ENCODE measurements at regions not wholly inside any gene's neighbourhood (a gene's known extent, or its start where the extent isn't known, plus 50 kb on each side); places are given as distances from the start of the nearest gene placed in this dataset.
"Not testable (repeated sequence)": the region's sequence is repeated elsewhere in the genome, so short reads cannot be mapped to it uniquely, and the experiment has no call there.

GRCh38 chr1:220420726-220421125, 107.2 kb upstream of the MARK1 start:
- no peak for DNase-seq (ENCODE audit: low read depth in 3 of 3, low spot score in 2 of 3)

- not testable (repeated sequence) for DNase-seq (ENCODE audit: low read depth in 3 of 3, low spot score in 2 of 3)
These were observed 115.6 kb upstream of the MARK1 start for GRCh38 chr1:220412382-220412781.

GRCh38 chr1:220410611-220411010, 117.3 kb upstream of the MARK1 start:
- no peak for DNase-seq (ENCODE audit: low read depth in 3 of 3, low spot score in 2 of 3)

- no peak for DNase-seq (ENCODE audit: low read depth in 3 of 3, low spot score in 2 of 3)
These were observed 118.0 kb upstream of the MARK1 start for GRCh38 chr1:220409771-220410595.

GRCh38 chr1:220407191-220407590, 120.7 kb upstream of the MARK1 start:
- no peak for DNase-seq (ENCODE audit: low read depth in 3 of 3, low spot score in 2 of 3)

- no peak for DNase-seq (ENCODE audit: low read depth in 3 of 3, low spot score in 2 of 3)
These were observed 126.0 kb upstream of the RAB3GAP2 start for GRCh38 chr1:220398238-220398637.

GRCh38 chr1:220391491-220391890, 119.2 kb upstream of the RAB3GAP2 start:
- DNase-seq (ENCODE audit: low read depth in 3 of 3, low spot score in 2 of 3) = no peak

GRCh38 chr1:220389634-220390033, 117.4 kb upstream of the RAB3GAP2 start:
- no peak for DNase-seq (ENCODE audit: low read depth in 3 of 3, low spot score in 2 of 3)

- no peak for DNase-seq (ENCODE audit: low read depth in 3 of 3, low spot score in 2 of 3)
These were observed 114.4 kb upstream of the RAB3GAP2 start for GRCh38 chr1:220386494-220387195.

GRCh38 chr1:220385158-220385557, 112.9 kb upstream of the RAB3GAP2 start:
- DNase-seq (ENCODE audit: low read depth in 3 of 3, low spot score in 2 of 3) = no peak

GRCh38 chr1:220382994-220383393, 110.7 kb upstream of the RAB3GAP2 start:
- DNase-seq (ENCODE audit: low read depth in 3 of 3, low spot score in 2 of 3) = no peak

GRCh38 chr1:220380885-220381284, 108.6 kb upstream of the RAB3GAP2 start:
- DNase-seq (ENCODE audit: low read depth in 3 of 3, low spot score in 2 of 3) = no peak

GRCh38 chr1:220378571-220379302, 106.5 kb upstream of the RAB3GAP2 start:
- no peak for DNase-seq (ENCODE audit: low read depth in 3 of 3, low spot score in 2 of 3)

- no peak for DNase-seq (ENCODE audit: low read depth in 3 of 3, low spot score in 2 of 3)
These were observed 103.5 kb upstream of the RAB3GAP2 start for GRCh38 chr1:220375715-220376114.

GRCh38 chr1:220374449-220374848, 102.2 kb upstream of the RAB3GAP2 start:
- no peak for DNase-seq (ENCODE audit: low read depth in 3 of 3, low spot score in 2 of 3)

GRCh38 chr1:220372451-220372850, 100.2 kb upstream of the RAB3GAP2 start:
- DNase-seq (ENCODE audit: low read depth in 3 of 3, low spot score in 2 of 3) = no peak

GRCh38 chr1:220371324-220371723, 99.1 kb upstream of the RAB3GAP2 start:
- DNase-seq (ENCODE audit: low read depth in 3 of 3, low spot score in 2 of 3) = no peak

- DNase-seq (ENCODE audit: low read depth in 3 of 3, low spot score in 2 of 3) = peak in 1 of 3 donors; percentile 35
These were observed 97.9 kb upstream of the RAB3GAP2 start for GRCh38 chr1:220370041-220370700.

- no peak for DNase-seq (ENCODE audit: low read depth in 3 of 3, low spot score in 2 of 3)
These were observed 97.3 kb upstream of the RAB3GAP2 start for GRCh38 chr1:220369511-220369910.

- DNase-seq (ENCODE audit: low read depth in 3 of 3, low spot score in 2 of 3) = peak in 1 of 3 donors; percentile 50
These were observed 96.4 kb upstream of the RAB3GAP2 start for GRCh38 chr1:220368352-220369265.

Measured in right renal cortex interstitium (tissue), 3 donors.